ENCODE measurements at regions not wholly inside any gene's neighbourhood (a gene's known extent, or its start where the extent isn't known, plus 50 kb on each side); places are given as distances from the start of the nearest gene placed in this dataset.

DNA sequence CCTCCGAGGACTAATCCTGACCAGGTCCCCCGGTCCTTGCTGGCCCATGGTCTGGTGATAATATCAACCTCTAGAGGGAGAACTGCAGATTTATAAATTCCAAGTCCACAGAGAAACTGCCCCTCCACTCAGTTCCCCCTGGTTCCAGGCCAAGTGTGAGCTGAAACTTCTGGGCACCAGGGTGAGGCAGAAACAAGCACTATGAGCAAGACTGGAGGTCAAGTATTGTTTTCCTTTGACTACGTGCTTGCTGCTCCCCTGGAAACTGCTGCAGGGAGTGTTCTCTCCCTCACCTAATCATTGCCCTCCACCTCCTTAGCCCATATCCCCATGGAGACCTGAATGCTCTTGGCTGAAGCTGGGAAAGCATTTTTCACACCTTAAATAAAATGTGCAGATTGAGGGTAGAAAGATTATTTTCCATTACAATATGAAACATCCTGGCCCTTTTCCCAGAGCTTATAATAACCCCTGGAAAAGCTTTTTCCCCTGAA lies 135.2 kb downstream of the RDH14 start (continued):
- TF ChIP-seq RAD21 (IDR thresholded peaks at IDR 0.05) (no peak), EGR1 (IDR thresholded peaks at IDR 0.05; ENCODE audit: low read depth in 2 of 2) (no peak), JUND (IDR thresholded peaks at IDR 0.05) (no peak), NR2F2 (IDR thresholded peaks at IDR 0.05) (no peak), HNF4A (conservative IDR thresholded peaks at IDR 0.05) (no peak), TAF1 (conservative IDR thresholded peaks at IDR 0.05) (no peak), GABPA (IDR thresholded peaks at IDR 0.05 in 1 of 2, conservative IDR thresholded peaks at IDR 0.05 in 1 of 2) (no peak)

GRCh38 chr2:18423636-18424035 lies 136.8 kb downstream of the RDH14 start:
- peaks cover 0 to 2% (median 0%) of the 10 kb centered on the region in 4 donors for H3K27me3 ChIP-seq (ENCODE audit: control insufficient read depth in 4 of 4, insufficient read depth in 4 of 4, low read length in 3 of 4)
- TF ChIP-seq RXRA (IDR thresholded peaks at IDR 0.05) = no peak
- TF ChIP-seq FOXA2 (IDR thresholded peaks at IDR 0.05) = no peak
- TF ChIP-seq GABPA (IDR thresholded peaks at IDR 0.05 in 1 of 2, conservative IDR thresholded peaks at IDR 0.05 in 1 of 2) = no peak
- TF ChIP-seq, protein P1, sequence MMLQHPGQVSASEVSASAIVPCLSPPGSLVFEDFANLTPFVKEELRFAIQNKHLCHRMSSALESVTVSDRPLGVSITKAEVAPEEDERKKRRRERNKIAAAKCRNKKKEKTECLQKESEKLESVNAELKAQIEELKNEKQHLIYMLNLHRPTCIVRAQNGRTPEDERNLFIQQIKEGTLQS (IDR thresholded peaks at IDR 0.05) = no peak
- TF ChIP-seq TAF1 (conservative IDR thresholded peaks at IDR 0.05) = no peak
- no peak for TF ChIP-seq SP1 (IDR thresholded peaks at IDR 0.05)
- TF ChIP-seq EGR1 (IDR thresholded peaks at IDR 0.05; ENCODE audit: low read depth in 2 of 2) = no peak
- TF ChIP-seq, protein P2, sequence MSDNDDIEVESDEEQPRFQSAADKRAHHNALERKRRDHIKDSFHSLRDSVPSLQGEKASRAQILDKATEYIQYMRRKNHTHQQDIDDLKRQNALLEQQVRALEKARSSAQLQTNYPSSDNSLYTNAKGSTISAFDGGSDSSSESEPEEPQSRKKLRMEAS (IDR thresholded peaks at IDR 0.05) = no peak
- TF ChIP-seq FOXA1 (IDR thresholded peaks at IDR 0.05) = no peak
- H3K27ac ChIP-seq (ENCODE audit: low read depth in 1 of 2, low read length in 2 of 2) = no peak overlapping the region
- no peaks in the 10 kb centered on the region for H3K9me3 ChIP-seq (ENCODE audit: control insufficient read depth in 4 of 4, low read length in 3 of 4)
- no peak overlapping the region for H3K9ac ChIP-seq (ENCODE audit: low read depth in 1 of 2, low read length in 2 of 2)
- no peak for DNase-seq (ENCODE audit: low spot score)
- no peaks in the 10 kb centered on the region for H3K4me1 ChIP-seq (ENCODE audit: control insufficient read depth in 4 of 4, insufficient read depth in 4 of 4, low read length in 3 of 4)
- H3K36me3 ChIP-seq (ENCODE audit: control insufficient read depth in 4 of 4, insufficient read depth in 3 of 4, low read depth in 1 of 4, low read length in 3 of 4) = no peaks in the 10 kb centered on the region
- H3K4me3 ChIP-seq (ENCODE audit: low read depth in 1 of 3, low read length in 3 of 3) = no peak overlapping the region

DNA sequence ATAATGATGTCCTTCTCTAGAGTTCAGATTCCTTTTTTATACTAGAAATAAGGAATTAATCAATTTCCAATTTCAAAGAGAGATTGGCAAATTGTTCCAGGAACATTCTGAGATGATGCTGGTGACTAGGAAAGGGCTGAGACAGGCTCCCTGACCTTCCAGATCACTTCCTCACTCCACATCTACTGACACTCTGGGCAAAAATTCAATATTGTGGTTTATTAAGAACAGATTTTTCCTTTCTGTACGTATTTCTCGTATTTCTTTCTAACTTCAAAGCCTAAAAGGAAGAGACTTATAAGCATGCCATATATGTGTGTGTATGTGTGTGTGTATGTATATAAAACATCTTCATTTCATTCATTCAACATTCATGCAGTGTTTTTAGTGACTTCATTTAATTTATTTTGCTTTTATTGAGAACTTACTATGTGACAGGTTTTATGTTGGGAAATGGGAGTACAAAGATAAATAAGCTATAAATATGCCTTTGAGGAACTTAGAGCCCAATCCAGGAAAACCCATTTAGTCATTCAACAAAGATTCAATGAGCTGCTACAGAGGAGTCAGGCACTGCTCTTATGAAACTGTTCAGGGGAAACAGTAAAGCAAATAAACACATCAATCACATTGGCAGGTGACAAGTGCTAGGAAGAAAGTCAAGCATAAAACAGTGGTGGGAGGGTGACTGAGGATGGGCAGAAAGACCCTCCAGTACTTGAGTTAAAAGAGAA lies 137.9 kb downstream of the RDH14 start:
- Histone ChIP-seq H3K36me3 (ENCODE audit: control insufficient read depth in 4 of 4, insufficient read depth in 3 of 4, low read depth in 1 of 4, low read length in 3 of 4) (no peaks in the 10 kb centered on the region), H3K27me3 (ENCODE audit: control insufficient read depth in 4 of 4, insufficient read depth in 4 of 4, low read length in 3 of 4) (no peaks in the 10 kb centered on the region), H3K4me3 (ENCODE audit: low read depth in 1 of 3, low read length in 3 of 3) (no peak overlapping the region), H3K9me3 (ENCODE audit: control insufficient read depth in 4 of 4, low read length in 3 of 4) (no peaks in the 10 kb centered on the region), H3K9ac (ENCODE audit: low read depth in 1 of 2, low read length in 2 of 2) (no peak overlapping the region), H3K4me1 (ENCODE audit: control insufficient read depth in 4 of 4, insufficient read depth in 4 of 4, low read length in 3 of 4) (no peaks in the 10 kb centered on the region), H3K27ac (ENCODE audit: low read depth in 1 of 2, low read length in 2 of 2) (no peak overlapping the region)
- TF ChIP-seq, protein P3, sequence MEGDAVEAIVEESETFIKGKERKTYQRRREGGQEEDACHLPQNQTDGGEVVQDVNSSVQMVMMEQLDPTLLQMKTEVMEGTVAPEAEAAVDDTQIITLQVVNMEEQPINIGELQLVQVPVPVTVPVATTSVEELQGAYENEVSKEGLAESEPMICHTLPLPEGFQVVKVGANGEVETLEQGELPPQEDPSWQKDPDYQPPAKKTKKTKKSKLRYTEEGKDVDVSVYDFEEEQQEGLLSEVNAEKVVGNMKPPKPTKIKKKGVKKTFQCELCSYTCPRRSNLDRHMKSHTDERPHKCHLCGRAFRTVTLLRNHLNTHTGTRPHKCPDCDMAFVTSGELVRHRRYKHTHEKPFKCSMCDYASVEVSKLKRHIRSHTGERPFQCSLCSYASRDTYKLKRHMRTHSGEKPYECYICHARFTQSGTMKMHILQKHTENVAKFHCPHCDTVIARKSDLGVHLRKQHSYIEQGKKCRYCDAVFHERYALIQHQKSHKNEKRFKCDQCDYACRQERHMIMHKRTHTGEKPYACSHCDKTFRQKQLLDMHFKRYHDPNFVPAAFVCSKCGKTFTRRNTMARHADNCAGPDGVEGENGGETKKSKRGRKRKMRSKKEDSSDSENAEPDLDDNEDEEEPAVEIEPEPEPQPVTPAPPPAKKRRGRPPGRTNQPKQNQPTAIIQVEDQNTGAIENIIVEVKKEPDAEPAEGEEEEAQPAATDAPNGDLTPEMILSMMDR (IDR thresholded peaks at IDR 0.05; ENCODE audit: low read depth, low read length, missing input control) = no peak
- no peak for TF ChIP-seq YY1 (IDR thresholded peaks at IDR 0.05)
- no peak for TF ChIP-seq REST (IDR thresholded peaks at IDR 0.05)
- no peak for TF ChIP-seq SP1 (IDR thresholded peaks at IDR 0.05)
- TF ChIP-seq, protein P4, sequence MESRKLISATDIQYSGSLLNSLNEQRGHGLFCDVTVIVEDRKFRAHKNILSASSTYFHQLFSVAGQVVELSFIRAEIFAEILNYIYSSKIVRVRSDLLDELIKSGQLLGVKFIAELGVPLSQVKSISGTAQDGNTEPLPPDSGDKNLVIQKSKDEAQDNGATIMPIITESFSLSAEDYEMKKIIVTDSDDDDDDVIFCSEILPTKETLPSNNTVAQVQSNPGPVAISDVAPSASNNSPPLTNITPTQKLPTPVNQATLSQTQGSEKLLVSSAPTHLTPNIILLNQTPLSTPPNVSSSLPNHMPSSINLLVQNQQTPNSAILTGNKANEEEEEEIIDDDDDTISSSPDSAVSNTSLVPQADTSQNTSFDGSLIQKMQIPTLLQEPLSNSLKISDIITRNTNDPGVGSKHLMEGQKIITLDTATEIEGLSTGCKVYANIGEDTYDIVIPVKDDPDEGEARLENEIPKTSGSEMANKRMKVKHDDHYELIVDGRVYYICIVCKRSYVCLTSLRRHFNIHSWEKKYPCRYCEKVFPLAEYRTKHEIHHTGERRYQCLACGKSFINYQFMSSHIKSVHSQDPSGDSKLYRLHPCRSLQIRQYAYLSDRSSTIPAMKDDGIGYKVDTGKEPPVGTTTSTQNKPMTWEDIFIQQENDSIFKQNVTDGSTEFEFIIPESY (IDR thresholded peaks at IDR 0.05) = no peak
- no peak for TF ChIP-seq HNF4G (IDR thresholded peaks at IDR 0.05)
- no peak for TF ChIP-seq FOXA1 (IDR thresholded peaks at IDR 0.05)
- TF ChIP-seq TAF1 (conservative IDR thresholded peaks at IDR 0.05) = no peak
- WGBS = 68% methylated on average over 2 of the region's 2 CpGs
- DNase-seq (ENCODE audit: low spot score) = no peak

All from liver (tissue), 8 donors.